ENCODE measurements at regions not wholly inside any gene's neighbourhood (a gene's known extent, or its start where the extent isn't known, plus 50 kb on each side); places are given as distances from the start of the nearest gene placed in this dataset.

GRCh38 chr5:155068616-155069100 lies 55.1 kb downstream of the KIF4B start:
- DNase-seq (ENCODE audit: low read depth, low spot score): no peak
- intact Hi-C loops (cut with micrococcal nuclease; ENCODE audit: unreplicated experiment) (no loop called here), in situ Hi-C loops (cut with HindIII; ENCODE audit: low pct_unique_long_range_greater_than_20kb, low sequenced_read_pairs) (no loop called here)
- Histone ChIP-seq H3K27ac (ENCODE audit: low read length) (no peak overlapping the region), H3K27me3 (ENCODE audit: control insufficient read depth, insufficient read depth, low read length) (no peaks in the 10 kb centered on the region), H3K9me3 (ENCODE audit: control insufficient read depth, insufficient read depth, low read depth, low read length) (no peaks in the 10 kb centered on the region), H3K36me3 (ENCODE audit: control insufficient read depth, insufficient read depth, low read length) (no peaks in the 10 kb centered on the region), H3K4me1 (ENCODE audit: control insufficient read depth, insufficient read depth, low read length) (no peaks in the 10 kb centered on the region), H3K4me3 (ENCODE audit: low read depth in 2 of 2, low read length in 2 of 2) (no peak overlapping the region)
- ChIA-PET CTCF (no interaction called here), POLR2A (no interaction called here)
- ATAC-seq: no peak
- no TSS peak for BruUV-seq (replicated peaks)
- TF ChIP-seq SIN3A (IDR thresholded peaks at IDR 0.05; ENCODE audit: borderline replicate concordance, insufficient read depth, low read depth, low read length) (no peak), TCF7L2 (IDR thresholded peaks at IDR 0.05; ENCODE audit: low read depth, low read length) (no peak), POLR2AphosphoS5 (IDR thresholded peaks at IDR 0.05; ENCODE audit: low read depth, low read length) (no peak)
- TF ChIP-seq, protein P1, sequence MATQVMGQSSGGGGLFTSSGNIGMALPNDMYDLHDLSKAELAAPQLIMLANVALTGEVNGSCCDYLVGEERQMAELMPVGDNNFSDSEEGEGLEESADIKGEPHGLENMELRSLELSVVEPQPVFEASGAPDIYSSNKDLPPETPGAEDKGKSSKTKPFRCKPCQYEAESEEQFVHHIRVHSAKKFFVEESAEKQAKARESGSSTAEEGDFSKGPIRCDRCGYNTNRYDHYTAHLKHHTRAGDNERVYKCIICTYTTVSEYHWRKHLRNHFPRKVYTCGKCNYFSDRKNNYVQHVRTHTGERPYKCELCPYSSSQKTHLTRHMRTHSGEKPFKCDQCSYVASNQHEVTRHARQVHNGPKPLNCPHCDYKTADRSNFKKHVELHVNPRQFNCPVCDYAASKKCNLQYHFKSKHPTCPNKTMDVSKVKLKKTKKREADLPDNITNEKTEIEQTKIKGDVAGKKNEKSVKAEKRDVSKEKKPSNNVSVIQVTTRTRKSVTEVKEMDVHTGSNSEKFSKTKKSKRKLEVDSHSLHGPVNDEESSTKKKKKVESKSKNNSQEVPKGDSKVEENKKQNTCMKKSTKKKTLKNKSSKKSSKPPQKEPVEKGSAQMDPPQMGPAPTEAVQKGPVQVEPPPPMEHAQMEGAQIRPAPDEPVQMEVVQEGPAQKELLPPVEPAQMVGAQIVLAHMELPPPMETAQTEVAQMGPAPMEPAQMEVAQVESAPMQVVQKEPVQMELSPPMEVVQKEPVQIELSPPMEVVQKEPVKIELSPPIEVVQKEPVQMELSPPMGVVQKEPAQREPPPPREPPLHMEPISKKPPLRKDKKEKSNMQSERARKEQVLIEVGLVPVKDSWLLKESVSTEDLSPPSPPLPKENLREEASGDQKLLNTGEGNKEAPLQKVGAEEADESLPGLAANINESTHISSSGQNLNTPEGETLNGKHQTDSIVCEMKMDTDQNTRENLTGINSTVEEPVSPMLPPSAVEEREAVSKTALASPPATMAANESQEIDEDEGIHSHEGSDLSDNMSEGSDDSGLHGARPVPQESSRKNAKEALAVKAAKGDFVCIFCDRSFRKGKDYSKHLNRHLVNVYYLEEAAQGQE (IDR thresholded peaks at IDR 0.05; ENCODE audit: insufficient read depth in 1 of 2, low read depth in 2 of 2, low read length in 1 of 2): no peak
- TF ChIP-seq, protein P2, sequence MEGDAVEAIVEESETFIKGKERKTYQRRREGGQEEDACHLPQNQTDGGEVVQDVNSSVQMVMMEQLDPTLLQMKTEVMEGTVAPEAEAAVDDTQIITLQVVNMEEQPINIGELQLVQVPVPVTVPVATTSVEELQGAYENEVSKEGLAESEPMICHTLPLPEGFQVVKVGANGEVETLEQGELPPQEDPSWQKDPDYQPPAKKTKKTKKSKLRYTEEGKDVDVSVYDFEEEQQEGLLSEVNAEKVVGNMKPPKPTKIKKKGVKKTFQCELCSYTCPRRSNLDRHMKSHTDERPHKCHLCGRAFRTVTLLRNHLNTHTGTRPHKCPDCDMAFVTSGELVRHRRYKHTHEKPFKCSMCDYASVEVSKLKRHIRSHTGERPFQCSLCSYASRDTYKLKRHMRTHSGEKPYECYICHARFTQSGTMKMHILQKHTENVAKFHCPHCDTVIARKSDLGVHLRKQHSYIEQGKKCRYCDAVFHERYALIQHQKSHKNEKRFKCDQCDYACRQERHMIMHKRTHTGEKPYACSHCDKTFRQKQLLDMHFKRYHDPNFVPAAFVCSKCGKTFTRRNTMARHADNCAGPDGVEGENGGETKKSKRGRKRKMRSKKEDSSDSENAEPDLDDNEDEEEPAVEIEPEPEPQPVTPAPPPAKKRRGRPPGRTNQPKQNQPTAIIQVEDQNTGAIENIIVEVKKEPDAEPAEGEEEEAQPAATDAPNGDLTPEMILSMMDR (IDR thresholded peaks at IDR 0.05): no peak

- ChIA-PET POLR2A (no interaction called here), CTCF (no interaction called here)
- TF ChIP-seq SIN3A (IDR thresholded peaks at IDR 0.05; ENCODE audit: borderline replicate concordance, insufficient read depth, low read depth, low read length): no peak
- no peak for TF ChIP-seq TCF7L2 (IDR thresholded peaks at IDR 0.05; ENCODE audit: low read depth, low read length)
- TF ChIP-seq, protein P1 (IDR thresholded peaks at IDR 0.05; ENCODE audit: insufficient read depth in 1 of 2, low read depth in 2 of 2, low read length in 1 of 2): no peak
- TF ChIP-seq, protein P2 (IDR thresholded peaks at IDR 0.05): no peak
- no peak for TF ChIP-seq POLR2AphosphoS5 (IDR thresholded peaks at IDR 0.05; ENCODE audit: low read depth, low read length)
- no TSS peak for BruUV-seq (replicated peaks)
- Histone ChIP-seq H3K27ac (ENCODE audit: low read length) (no peak overlapping the region), H3K4me3 (ENCODE audit: low read depth in 2 of 2, low read length in 2 of 2) (no peak overlapping the region), H3K4me1 (ENCODE audit: control insufficient read depth, insufficient read depth, low read length) (no peaks in the 10 kb centered on the region), H3K9me3 (ENCODE audit: control insufficient read depth, insufficient read depth, low read depth, low read length) (no peaks in the 10 kb centered on the region), H3K36me3 (ENCODE audit: control insufficient read depth, insufficient read depth, low read length) (no peaks in the 10 kb centered on the region), H3K27me3 (ENCODE audit: control insufficient read depth, insufficient read depth, low read length) (no peaks in the 10 kb centered on the region)
- intact Hi-C loops (cut with micrococcal nuclease; ENCODE audit: unreplicated experiment): no loop called here
- in situ Hi-C loops (cut with HindIII; ENCODE audit: low pct_unique_long_range_greater_than_20kb, low sequenced_read_pairs): no loop called here
- ATAC-seq (no peak), DNase-seq (ENCODE audit: low read depth, low spot score) (no peak)
These were observed 56.4 kb downstream of the KIF4B start for GRCh38 chr5:155069961-155070360.
